GM12873 (cell line): ENCODE measurements at regions not wholly inside any gene's neighbourhood (a gene's known extent, or its start where the extent isn't known, plus 50 kb on each side); places are given as distances from the start of the nearest gene placed in this dataset.

Experiments used
- TF ChIP-seq, protein P1 (sequence below): IDR thresholded peaks from 2 replicates; pipeline ENCODE4 v1.5.1; 2012; ENCODE audit warnings: low read depth, mild to moderate bottlenecking, moderate library complexity, low read length, control low read depth; ENCODE audit not compliant: insufficient read depth; ENCODE audit errors: missing control alignments

DNA sequence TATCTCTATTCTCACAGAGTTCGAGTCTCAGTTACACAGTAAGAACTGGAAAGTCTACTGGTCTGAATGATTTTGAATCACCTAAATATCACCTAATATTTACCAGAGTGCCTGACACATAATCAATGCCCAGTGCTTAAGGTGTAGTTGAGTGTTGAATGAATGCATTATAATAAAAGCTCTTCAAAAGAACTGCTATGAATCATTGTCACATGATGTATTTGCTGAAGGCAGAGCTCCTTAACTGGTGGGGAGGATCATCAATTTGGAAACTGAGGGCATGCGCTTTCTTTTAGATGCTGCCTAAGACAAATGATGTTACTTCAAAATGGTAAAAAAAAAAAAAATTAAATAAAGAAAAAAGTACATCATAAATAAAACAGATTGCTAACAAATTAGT lies 359.4 kb upstream of the KIF2B start:
- TF ChIP-seq, protein P1, sequence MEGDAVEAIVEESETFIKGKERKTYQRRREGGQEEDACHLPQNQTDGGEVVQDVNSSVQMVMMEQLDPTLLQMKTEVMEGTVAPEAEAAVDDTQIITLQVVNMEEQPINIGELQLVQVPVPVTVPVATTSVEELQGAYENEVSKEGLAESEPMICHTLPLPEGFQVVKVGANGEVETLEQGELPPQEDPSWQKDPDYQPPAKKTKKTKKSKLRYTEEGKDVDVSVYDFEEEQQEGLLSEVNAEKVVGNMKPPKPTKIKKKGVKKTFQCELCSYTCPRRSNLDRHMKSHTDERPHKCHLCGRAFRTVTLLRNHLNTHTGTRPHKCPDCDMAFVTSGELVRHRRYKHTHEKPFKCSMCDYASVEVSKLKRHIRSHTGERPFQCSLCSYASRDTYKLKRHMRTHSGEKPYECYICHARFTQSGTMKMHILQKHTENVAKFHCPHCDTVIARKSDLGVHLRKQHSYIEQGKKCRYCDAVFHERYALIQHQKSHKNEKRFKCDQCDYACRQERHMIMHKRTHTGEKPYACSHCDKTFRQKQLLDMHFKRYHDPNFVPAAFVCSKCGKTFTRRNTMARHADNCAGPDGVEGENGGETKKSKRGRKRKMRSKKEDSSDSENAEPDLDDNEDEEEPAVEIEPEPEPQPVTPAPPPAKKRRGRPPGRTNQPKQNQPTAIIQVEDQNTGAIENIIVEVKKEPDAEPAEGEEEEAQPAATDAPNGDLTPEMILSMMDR, result no peak

DNA sequence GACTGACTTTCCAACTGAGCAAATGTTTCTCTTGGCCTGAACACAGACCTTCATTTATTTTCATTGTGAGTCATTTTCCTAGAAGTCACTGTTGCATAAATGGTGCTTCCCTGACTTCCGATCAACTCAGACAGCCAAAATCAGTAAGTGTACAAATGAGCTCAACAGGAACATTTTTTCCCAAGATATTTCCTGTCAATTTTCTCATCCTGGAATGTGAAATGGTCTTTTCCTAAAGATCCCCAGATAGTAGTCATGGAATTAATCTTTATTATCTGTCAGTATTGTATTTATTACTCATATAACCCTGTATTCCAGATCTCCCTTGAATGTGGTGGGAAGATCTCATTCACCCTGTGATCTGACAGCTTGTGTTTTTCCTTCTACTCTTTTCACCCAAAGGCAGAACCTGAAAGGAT lies 360.3 kb upstream of the KIF2B start:
- TF ChIP-seq, protein P1, result no peak

DNA sequence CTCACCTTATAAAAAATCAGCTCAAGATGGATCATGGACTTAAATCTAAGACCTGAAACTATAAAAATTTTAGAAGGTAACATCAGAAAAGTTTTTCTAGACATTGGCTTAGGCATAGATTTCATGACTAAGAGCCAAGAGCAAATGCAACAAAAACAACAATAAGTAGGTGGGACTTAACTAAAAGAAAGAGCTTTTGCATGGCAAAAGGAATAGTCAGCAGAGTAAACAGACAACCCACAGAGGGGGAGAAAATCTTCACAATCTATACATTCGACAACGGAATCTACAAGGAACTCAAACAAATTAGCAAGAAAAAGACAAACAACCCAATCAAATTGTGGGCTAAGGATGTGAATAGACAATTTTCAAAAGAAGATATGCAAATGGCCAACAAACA lies 368.4 kb upstream of the KIF2B start:
- TF ChIP-seq, protein P1, result no peak

DNA sequence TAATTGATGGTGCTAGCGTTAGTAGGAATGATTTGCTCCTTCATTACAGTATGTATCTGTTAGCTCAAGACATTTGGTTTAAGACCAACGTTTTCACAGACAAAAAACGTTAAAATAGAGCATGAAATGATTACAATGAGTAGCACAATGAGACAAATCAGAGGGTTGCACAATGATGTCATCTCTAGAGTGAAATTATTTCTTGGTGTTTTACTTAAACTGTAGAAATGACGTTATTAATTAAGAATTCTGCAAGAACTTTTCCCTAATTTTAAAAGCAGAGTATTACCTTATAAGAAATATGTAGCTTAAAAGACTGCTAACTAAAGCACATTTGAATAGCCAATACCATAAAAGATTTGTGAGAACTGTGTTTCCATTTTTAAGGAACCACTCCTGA lies 373.4 kb upstream of the KIF2B start:
- TF ChIP-seq, protein P1, result no peak

DNA sequence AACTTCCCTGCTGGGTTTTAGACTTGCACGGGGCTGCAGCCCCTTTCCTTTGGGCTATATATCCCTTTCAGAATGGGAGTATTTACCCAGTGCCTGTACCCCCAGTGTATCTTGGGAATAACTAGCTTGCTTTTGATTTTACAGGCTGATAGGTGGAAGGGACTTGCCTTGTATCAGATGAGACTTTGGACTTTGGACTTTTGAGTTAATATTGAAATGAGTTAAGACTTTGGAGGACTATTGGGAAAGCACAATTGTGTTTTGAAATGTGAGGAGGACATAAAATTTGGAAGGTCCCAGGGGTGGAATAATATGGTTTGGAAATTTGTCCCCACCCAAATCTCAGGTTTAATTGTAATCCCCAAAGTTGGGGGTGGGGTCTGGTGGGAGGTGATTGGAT lies 393.8 kb upstream of the KIF2B start:
- TF ChIP-seq, protein P1, result no peak

DNA sequence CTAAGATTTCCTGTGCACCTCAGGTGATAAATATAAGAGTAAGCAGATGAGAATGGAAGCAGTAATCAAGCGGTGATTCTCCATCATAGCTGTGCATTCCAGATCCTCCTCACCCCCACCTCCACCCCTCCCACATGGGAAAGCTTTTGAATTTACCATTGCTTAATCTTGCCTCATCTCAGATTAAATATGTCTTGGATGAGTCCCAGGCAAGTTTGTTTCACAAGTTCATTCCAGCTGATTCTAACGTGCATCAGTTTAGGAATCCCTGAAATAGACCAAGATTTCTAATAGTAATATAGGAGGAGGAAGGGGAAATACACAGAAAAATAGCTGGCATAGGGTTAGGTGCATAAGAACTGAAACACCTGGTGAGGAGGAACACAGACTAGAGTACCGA lies 396.2 kb upstream of the KIF2B start:
- TF ChIP-seq, protein P1, result no peak

DNA sequence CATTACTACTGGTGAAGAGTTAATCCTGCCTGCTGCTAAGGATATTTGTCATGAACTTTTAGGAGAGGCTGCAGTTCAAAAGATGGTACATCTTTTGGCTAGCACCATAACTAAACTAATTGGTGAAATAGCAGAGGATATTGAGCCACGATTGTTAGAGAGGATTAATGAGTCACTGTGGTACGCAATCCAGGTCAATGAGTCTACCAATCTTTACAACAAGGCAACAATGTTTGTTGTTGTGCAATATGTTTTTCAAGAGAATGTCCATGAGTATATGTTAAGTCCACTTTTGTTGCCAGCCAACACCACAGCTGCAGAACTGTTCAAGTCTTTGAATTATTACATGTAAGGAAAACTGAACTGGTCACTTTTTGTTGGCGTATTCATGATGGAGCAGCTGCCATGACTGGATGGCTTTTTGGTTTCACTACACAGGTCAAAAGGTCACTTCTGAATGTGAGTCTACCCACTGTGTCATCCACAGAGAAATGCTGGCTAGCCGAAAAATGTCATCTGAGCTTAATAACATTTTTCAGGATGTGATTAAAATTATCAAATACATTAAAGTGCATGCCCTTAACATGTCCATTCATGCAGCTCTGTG lies 402.6 kb upstream of the KIF2B start:
- TF ChIP-seq, protein P1, result no peak
